HUDEP-2 (cell line): ENCODE measurements at regions not wholly inside any gene's neighbourhood (a gene's known extent, or its start where the extent isn't known, plus 50 kb on each side); places are given as distances from the start of the nearest gene placed in this dataset.

Experiments
- DNase-seq, 76 experiments: peaks; one replicate each; lab custom pipeline; 2025; ENCODE audit not compliant: unreplicated experiment in 76 of 76; lab: John Stamatoyannopoulos, UW

DNA sequence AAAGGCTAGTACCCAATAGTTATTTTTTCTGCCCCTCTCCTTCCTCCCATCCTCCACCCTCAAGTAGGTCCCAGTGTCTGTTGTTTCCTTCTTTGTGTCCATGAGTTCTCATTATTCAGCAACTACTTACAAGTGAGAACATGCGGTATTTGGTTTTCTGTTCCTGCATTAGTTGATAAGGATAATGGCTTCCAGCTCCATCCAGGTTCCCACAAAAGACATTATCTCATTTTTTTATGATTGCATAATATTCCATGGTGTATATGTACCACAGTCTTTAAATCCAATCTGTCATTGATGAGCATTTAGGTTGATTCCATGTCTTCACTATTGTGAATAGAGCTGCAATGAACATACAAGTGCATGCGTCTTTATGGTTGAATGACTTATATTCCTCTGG, 128.3 kb upstream of the ANKRD55 start:
- DNase-seq: no peak

DNA sequence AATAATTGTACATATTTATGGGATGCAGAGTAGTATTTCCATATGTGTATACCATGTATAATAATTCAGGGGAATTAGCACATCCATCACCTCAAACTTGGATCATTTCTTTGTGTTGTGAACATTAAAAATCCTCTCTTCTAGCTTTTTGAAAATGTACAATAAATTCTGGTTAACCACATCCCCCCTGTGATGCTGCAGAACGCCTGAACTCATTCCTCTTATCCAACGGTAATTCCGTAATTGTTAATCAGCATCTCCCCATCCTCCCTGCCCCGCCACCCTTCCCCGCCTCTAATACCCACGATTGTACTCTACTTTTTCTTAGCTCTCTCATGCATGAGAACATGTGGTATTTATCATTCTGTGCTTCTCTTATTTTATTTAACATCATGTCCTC, 127.7 kb upstream of the ANKRD55 start:
- no peak for DNase-seq

DNA sequence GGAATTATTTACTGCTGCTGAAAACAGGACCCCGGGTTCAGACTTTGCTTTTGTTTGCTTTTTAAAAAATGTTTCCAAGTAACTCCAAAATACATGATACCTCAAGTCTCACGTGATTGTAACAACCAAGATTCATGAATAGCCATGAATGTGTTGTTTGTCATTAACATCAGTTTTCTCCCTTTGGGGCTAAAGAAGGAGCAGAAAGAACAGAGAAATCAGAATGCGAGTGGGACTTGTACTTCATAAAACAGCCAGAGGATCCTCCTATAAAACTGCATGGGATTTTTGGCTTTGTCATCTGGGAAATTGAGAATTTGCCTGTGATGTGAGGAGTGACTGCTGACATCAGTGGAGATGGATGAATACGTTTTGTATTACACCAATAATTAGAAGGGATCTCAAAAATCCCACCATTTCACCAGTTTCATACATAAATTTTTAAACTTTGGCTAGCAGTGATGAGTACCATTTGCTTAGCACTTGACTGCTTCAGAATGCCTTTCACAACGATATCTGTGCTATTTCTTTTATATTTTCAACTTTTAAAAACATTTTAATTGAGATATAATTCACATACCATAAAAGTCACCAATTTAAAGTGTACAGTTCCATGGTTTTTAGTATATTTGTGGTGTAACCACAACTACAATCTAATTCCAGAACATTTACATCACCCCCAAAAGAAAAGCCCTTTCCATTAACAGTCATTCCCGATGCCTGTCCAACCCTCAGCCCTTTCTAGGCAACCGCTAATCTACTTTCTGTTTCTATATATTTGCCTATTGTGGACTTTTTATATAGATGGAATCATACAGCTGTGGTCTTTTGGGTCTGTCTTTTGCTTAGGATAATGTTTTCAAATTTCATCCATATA, 126.9 kb upstream of the ANKRD55 start:
- no peak for DNase-seq

DNA sequence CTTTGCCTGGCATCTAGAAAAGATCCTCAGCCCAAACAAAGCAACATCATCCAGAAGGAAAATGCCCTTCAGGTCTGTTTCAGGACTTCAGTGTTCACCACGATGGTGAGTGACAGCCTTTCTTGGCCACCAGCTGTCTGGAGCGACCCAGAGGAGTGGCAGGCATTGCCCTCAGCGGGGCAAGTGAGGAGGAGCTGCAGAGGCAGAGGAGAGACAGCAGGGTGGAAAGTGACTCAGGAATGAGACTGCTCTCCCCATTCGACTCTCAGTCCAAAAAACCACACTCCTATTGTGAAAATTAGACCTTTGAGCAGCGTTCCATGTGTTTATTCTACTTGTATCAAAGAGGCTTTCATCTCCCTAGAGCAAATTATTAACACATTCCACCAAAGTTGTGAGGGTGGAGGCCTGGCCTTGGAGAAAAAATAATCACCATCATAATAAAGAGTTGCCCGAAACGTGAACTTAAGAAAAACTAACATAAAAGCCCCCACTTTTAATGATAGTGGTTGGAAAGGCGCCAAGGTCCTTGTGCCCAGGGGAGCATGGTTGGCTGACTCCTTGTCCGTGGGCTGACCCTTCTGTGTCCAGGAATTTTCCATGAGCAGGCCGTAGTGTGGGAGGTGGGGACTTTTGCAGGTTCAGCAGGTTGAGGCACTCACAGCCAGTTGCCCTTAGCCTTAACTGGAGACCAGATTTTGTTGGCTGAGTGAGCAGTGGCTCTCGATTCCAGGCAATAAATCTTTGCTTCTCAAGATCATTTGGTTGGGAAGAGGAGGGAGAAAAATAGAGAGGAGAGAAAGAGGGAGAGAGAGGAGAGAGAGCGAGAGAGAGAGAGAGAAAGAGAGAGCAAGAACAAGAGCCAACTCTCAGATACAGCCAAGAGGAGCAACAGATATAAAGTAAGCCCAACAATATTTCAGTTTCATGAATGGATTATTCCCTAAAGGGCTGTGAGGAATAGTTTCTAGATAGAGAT, 125.9 kb upstream of the ANKRD55 start:
- DNase-seq: no peak

DNA sequence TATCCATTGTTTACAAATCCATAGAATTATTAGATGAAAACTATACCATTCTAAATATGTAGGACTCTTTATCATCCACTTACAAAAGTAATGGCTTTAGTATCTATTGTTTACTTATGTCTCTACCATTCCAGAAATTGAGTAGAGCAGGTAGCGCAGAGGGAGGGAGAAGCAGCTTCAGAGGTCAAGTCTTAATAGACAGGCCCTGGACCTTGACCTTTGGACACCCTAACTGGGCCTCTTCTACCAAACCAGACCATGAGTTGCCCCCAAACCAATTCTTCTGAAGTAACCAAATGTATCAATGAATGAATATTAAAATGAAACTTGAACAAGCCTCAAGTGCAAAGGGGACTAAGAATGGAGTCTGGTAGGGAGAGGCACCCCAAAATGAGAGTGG, 124.9 kb upstream of the ANKRD55 start:
- DNase-seq: no peak

DNA sequence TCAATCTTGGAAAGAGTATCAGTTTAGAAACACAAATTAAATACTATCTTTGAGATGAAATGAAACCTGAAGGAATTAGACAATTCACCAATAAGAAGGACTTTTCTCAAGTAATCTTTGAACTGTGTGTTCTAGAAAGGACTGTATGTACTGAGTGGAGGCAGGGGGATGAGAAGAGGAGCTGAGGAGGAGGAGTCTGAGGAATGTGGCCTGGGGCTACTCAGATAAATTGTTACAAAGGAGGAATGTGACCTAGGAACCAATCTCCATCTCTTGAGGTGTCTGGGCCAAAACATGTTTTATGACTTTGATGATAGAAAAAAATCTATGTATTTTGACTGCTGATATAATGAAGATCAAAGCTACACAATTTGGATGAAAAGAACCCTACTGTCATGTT, 124.3 kb upstream of the ANKRD55 start:
- no peak for DNase-seq

DNA sequence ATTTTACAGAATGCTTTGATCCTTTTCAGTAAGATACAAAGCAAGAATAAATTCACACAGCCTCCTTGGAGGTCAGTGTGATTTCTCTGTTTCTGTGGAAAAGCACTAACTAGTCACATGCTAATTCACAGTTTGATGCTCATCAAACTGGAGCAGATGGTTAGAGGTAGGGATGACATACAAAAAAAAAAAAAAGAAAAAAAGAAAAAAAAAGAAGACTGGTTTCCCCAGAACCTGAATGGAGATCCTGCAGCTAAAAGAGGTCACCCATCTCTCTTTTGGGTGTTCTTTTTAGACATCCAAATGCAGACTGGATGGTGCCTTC, 123.7 kb upstream of the ANKRD55 start:
- no peak for DNase-seq

DNA sequence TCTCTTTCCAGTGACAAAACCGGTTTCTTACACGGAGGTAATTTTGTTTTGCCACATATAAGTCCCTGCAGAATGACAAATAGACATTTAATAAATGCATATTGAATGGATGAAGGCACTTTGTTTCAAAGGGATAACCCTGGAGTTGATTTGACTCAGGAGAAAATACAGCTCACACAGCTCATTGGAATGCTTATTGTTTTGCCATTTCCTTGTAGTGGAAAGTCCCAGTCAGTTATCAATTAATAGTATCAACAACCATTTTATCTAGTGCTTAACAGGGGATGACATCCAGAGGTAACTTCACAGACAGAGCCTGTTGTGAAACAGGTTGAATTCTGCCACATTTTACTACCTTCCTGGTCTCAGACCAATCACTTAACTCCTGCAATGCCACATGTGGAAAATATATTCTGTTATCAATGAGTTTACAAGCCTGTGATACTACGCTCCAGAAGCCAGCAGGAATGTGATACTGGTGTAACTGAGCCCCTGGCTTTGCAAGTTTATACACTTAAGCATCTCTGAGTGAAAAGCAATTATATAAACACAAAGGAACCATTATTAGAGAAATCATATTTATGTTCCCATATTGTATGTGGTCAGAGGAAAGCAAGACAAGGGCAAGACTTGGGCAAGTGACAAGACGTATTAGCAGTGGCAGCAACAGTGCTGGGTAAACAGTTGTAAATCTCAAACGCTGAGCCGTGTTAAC, 123.1 kb upstream of the ANKRD55 start:
- no peak for DNase-seq

DNA sequence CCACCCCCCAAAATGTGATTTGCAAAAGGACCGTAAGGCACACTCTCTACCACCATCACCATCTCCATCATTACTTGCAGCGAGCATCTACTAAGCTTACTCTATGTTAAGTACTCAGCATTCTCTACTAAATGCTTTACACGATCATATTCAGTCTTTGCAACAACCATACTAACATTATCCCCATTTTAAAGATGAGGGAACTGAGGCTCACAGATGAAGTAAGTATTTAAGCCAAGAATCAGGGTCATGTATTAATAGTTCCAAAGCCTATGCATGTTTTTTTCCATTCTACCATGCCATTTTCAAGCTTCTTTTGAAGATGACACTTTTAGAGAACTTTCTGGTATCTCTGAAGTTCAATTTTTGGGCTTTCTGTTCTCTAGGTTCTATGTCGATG, 121.7 kb upstream of the ANKRD55 start:
- no peak for DNase-seq

DNA sequence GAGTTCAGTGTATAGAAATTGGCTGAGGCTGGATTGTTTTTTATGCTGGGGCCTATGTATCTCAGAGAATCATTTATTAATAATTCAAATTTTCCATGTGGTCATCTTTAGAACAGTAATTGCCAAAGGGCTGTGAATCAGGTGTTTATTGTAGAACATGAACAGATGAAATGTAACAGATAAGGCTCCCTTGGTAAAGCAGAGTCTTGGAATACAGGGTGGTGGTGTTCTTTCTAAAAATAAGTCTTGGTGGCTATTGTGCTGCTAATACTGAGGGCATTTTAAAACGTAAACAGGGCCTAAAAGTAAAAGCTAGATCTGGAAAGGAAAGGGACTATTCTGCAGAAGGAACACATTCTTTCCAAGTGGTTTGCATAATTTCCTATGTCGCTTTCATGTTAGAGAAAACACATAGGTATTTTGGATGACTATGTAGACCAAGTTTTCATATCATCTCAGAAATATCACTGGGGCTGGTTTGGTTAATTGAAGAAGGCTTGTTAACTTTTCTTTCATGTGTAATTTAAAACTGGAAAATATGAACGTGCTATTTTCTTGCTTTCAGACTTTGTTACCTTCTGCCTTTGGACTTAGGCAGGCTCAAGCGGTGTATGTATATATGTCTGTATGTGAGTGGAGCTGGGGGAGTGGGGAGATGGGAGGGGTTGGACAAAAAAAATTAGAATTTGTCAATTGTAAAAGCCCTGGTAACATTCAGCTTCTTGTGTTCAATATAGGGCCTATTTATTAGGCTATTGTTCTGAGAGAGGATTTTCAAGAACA, 119.9 kb upstream of the ANKRD55 start:
- DNase-seq: peak in 1 of 76 experiments; percentile 16

DNA sequence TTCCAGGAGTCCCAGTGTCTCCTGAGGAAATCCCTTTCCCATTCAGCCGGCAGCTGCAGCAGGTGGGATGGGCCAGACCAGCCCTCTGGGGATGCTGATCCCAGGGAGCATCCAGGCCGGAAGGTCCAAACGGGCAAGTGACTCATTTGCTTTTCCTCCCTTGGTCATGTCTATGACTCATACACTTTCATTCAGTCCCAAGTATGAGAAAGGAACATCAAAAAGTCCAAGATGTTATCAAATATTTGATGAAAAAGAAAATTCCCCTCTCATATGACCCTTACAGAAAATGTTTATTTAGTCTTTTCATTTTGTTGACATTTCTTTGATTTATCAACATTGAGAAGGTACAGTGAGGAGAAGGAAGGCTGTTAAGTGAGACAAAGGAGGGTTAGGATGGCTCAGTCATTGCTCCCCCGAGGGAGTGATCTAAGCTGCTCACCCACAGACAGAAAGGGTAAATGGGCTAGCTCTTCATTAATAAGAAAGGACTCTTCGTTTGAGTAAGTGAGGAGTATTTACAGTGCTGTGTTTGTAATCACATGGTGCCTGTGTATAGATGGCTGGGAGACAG, 117.6 kb upstream of the ANKRD55 start:
- DNase-seq: no peak

DNA sequence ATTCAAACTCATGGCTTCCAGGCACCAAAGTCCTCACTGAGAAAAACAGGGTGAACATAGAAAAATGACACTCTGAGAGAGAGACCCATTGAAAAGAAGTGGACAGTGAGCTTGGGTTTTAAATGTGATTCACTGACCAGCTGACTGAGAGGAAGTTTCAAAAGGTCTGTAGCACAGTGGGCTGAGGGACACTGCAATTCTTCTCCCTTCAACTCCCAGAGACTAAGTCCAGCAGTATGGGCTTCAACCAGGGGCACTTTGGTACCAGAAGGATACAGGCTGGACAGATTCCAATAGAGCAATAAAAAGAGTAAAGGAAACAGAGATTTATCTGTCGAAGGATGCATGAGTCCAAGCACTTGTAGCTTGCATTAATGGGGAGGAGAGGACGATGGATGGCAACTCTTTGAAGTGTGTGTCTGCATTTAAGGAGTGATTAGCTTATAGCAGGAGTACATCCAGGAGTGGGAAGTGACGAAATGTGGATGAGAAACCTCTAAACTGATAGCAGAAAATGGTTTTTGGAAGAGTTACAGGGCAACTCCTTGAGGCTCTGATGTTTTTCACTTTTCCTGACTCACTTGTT, 117.0 kb upstream of the ANKRD55 start:
- no peak for DNase-seq

DNA sequence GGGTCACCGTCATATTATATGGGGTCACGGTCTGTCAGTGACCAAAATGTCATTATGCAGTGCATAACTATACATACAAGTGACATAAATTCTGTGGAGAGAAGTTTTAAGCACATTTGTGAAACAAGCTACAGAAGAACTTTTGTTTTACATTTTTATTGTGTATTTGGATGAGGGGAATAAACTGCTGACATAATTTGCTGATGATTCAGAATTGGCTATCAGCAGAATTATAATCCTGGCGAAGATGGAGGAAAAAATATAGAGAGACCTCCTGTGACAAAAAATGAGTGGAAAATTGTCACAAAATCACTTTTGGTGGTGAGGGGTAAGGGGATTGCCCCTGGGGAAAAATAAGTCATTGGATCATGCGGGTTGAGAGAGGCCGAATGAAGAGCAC, 116.3 kb upstream of the ANKRD55 start:
- no peak for DNase-seq

DNA sequence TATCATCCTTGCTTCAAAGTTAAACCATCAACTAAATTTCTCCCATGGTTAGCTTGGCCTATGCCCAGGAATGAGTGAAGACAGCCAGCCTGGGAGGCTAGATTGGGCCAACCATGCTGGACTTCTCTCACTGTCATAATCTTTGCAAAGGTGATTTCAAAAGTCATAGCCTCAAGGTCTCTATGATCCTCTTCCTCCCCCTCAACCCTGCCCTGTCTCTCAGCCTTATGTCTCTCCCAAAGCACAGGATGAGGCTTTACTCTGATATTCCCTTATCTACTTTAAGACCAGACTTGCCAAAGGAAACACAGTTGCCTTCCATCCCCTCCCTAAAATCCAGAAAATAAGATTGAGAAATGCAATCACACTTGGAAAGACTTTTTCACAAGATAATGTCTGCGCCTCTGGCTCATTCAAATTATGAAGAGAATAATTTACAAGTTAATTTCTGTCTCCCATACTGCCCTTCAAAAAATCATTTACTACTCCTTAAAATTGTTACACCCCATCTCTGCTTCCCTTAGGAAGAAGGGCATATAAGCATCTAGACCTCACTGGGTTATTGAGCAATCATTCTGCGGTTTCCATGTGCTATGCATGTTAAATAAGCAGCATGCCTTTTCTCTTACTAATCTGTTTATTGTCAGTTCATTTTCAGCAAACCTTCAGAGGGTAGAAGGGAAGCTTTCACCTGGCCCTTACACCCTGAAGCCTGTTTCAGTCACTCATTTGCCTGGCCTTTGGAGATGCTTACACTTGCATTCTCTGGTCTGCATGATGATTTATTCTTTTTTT, 113.8 kb upstream of the ANKRD55 start:
- DNase-seq: no peak

DNA sequence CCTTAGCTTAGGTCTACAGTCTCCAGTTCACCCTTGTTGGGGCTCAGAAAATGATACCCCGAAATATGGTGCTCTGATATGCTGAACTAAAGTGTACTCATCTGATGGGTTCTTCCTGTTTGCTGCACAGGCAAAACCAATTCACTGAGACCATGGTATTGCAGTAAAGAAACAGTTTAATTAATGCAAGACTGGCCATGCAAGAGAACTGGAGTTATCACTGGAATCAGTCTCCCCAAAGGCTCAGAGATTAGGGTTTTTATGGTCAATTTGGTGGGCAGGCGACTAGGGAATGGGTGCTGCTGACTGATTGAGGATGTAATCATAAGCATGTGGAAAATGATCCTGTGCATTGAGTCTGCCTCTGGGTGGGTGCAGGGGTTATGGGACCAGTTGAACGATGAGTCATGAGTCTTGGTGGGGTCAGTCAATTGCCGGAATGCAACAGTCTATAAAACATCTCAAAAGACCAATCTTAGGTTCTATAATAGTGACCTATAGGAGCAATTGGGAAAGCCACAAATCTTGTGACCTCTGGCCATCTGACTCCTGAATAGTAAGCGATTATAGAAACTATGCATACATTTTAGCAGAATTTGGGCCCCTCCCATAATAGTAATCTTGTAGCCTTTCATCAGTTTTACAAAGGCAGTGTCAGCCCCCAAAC, 113.0 kb upstream of the ANKRD55 start:
- no peak for DNase-seq

DNA sequence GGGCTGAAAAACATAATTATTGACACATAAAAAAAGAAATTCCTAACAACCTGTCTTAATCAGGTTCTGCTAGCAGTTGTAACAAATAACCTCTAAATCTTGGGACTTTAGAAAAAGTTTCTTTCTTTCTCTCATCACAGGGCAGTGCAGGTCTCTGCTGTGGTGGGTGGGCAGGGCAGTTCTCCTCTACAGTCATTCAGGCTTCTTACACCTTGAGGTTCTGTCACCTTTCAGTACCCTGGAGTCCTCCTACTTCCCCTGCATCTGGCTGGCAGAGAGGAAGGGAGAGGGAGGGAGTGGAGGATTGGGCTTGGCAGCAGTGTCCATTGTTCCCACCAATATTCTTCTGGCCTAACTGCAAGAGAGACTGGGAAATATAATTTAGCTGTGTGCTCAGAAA, 112.2 kb upstream of the ANKRD55 start:
- DNase-seq: no peak

DNA sequence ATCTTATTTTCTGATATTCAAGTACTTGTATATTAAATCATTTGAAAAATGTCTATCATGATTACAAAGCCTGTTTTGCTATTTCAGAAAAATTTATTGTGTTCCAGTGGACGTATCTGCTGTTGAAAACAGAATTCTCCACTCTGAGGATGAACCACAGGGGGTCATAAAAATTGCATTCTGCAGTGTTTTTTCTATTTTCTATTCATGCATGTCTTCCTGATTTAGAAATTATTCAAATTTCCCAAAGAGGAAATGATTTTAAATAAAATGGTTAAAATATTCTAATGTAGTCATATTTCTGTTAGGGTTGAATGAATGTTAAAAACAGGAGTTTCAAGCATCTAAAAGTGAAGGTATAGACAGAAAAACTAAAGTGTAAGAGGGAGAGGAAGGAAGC, 111.5 kb upstream of the ANKRD55 start:
- no peak for DNase-seq

DNA sequence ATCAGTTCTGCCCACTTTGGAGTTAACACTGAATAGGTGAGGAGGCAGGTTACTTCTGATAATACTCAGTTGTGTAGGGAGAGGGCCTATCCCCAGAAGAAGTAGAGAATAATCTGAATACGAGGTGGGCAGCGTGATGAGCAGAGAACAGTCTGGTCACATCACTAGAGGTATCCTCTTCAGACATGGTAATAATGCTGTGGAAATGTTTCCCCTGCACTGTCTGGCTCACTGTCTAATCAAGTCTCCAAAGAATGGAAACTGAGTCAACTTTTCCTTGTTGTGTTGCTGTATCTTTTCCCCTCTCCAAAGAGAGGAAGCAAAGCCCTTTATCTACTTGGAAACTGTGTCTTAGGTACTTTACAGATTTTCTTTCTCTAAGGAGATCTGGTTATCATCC, 110.9 kb upstream of the ANKRD55 start:
- DNase-seq: no peak
